GM12878 (cell line): ENCODE measurements at regions not wholly inside any gene's neighbourhood (a gene's known extent, or its start where the extent isn't known, plus 50 kb on each side); places are given as distances from the start of the nearest gene placed in this dataset.

Source experiments
- ATAC-seq: fragments of 200-7000 bp; cut with Tn5 transposase; 3 replicates; pipeline ENCODE4 v1.9.1; 2020; ENCODE audit warnings: mild to moderate bottlenecking, moderate library complexity
- BruUV-seq: library from RNA; stranded (reverse); fragments of 400-500 nt; replicated peaks from 2 replicates; lab custom pipeline; 2021; lab: Mats Ljungman, UMichigan
- CTCF ChIA-PET: fragments of 300-600 bp; sonication (Branson Sonifier 250); formaldehyde crosslinking; extraction: SDS; loops from one replicate; lab custom pipeline; 2021; ENCODE audit warnings: inconsistent platforms; lab: Yijun Ruan, JAX
- POLR2A ChIA-PET: fragments of 350-600 bp; formaldehyde crosslinking; extraction: SDS; loops from one replicate; lab custom pipeline; 2021; ENCODE audit warnings: inconsistent platforms; lab: Charles Lee
- RAD21 ChIA-PET: fragments of 300-600 bp; sonication (Branson Sonifier 250); formaldehyde crosslinking; loops from one replicate; lab custom pipeline; 2023; ENCODE audit warnings: antibody characterized with exemption; ENCODE audit not compliant: unreplicated experiment; lab: Charles Lee
- SMC1A ChIA-PET: fragments of 300-600 bp; sonication (Branson Sonifier 250); formaldehyde crosslinking; loops from one replicate; lab custom pipeline; 2023; ENCODE audit not compliant: unreplicated experiment, uncharacterized antibody; lab: Charles Lee
- DNase-seq: peaks from one replicate; pipeline ENCODE4 v3.0.0-alpha.2; 2011; ENCODE audit warnings: low read depth, low spot score
- FAIRE-seq: peaks from 3 replicates; lab custom pipeline; 2011; peaks lifted over from hg19 to GRCh38; lab: Jason Lieb, UNC
- H2AFZ ChIP-seq: 2 replicates; pipeline ENCODE4 v1.6.0; 2011; ENCODE audit warnings: low read depth, low read length, control low read depth; ENCODE audit not compliant: control insufficient read depth
- H3K27ac ChIP-seq: 2 replicates; pipeline ENCODE4 v1.5.1; 2011; ENCODE audit warnings: control low read depth; ENCODE audit not compliant: control insufficient read depth, insufficient read depth
- H3K27me3 ChIP-seq, 2 experiments: replicated peaks in 1 of 2; 2 replicates each; pipeline versions ENCODE4 v1.6.0 to v1.6.1; 2011; ENCODE audit warnings: low read length in 1 of 2; ENCODE audit not compliant: control insufficient read depth in 2 of 2, insufficient read depth in 2 of 2
- H3K36me3 ChIP-seq, 2 experiments: 2 replicates each; pipeline ENCODE4 v1.5.1; 2011; ENCODE audit warnings: low read length in 1 of 2; ENCODE audit not compliant: control insufficient read depth in 2 of 2, insufficient read depth in 2 of 2
- H3K4me1 ChIP-seq: 2 replicates; pipeline ENCODE4 v1.6.1; 2011; ENCODE audit warnings: mild to moderate bottlenecking, low read length, moderate library complexity, mixed read lengths; ENCODE audit not compliant: control insufficient read depth, insufficient read depth
- H3K4me2 ChIP-seq: 2 replicates; pipeline ENCODE4 v1.6.0; 2011; ENCODE audit warnings: control low read depth; ENCODE audit not compliant: control insufficient read depth, insufficient read depth
- H3K4me3 ChIP-seq: fragments of 200-600 bp; sonication (generic); 2 replicates; pipeline ENCODE4 v1.5.1; 2016
- H3K79me2 ChIP-seq: 2 replicates; pipeline ENCODE4 v1.6.0; 2011; ENCODE audit warnings: low read length; ENCODE audit not compliant: control insufficient read depth, insufficient read depth
- H3K9ac ChIP-seq: 2 replicates; pipeline ENCODE4 v1.8.0; 2011; ENCODE audit warnings: low read length, control low read depth, mixed read lengths; ENCODE audit not compliant: control insufficient read depth, insufficient read depth
- H3K9me3 ChIP-seq: replicated peaks from 3 replicates; pipeline ENCODE4 v1.5.1; 2011; ENCODE audit warnings: mild to moderate bottlenecking, low read length; ENCODE audit not compliant: control insufficient read depth, insufficient read depth
- H4K20me1 ChIP-seq: 2 replicates; pipeline ENCODE4 v1.6.0; 2011; ENCODE audit not compliant: control insufficient read depth, insufficient read depth
- ATF7 ChIP-seq: fragments of 450-650 bp; IDR thresholded peaks from 2 replicates; pipeline ENCODE4 v1.6.1; 2016; ENCODE audit warnings: low read depth, mild to moderate bottlenecking
- CBFB ChIP-seq: IDR thresholded peaks from 2 replicates; pipeline ENCODE4 v1.6.1; 2016; ENCODE audit warnings: antibody characterized with exemption, low read depth
- CEBPB ChIP-seq, 2 experiments: fragments of 150-350 bp in 1 of 2; IDR thresholded peaks; 2 replicates each; pipeline ENCODE4 v1.6.1; 2012 to 2014; ENCODE audit warnings: low read depth in 2 of 2, low read length in 2 of 2, borderline replicate concordance in 1 of 2, inconsistent platforms in 1 of 2
- CHD4 ChIP-seq: fragments of 200-600 bp; sonication (generic); IDR thresholded peaks from 2 replicates; pipeline ENCODE4 v1.6.1; 2016; ENCODE audit warnings: mild to moderate bottlenecking
- CUX1 ChIP-seq: IDR thresholded peaks from 2 replicates; pipeline ENCODE4 v1.6.1; 2012; ENCODE audit warnings: improper control_type of control experiment, low read depth, low read length; ENCODE audit not compliant: insufficient replicate concordance
- ETV6 ChIP-seq, 2 experiments: fragments of 450-650 bp in 1 of 2; IDR thresholded peaks in 1 of 2; conservative IDR thresholded peaks in 1 of 2; 2 replicates each; pipeline ENCODE4 v1.6.1; 2014; ENCODE audit warnings: antibody characterized with exemption in 1 of 2, borderline replicate concordance in 1 of 2, low read depth in 1 of 2, mild to moderate bottlenecking in 1 of 2, moderate library complexity in 1 of 2
- HDAC6 ChIP-seq: fragments of 200-600 bp; sonication (generic); IDR thresholded peaks from one replicate; pipeline ENCODE4 v1.8.0; 2017; ENCODE audit warnings: antibody characterized with exemption; ENCODE audit not compliant: unreplicated experiment
- MEF2B ChIP-seq: fragments of 450-650 bp; IDR thresholded peaks from 2 replicates; pipeline ENCODE4 v1.6.1; 2018; ENCODE audit warnings: mild to moderate bottlenecking, moderate library complexity; ENCODE audit not compliant: partially characterized antibody, poor library complexity, severe bottlenecking
- MTA3 ChIP-seq: IDR thresholded peaks from 2 replicates; pipeline ENCODE4 v1.6.1; 2012; ENCODE audit warnings: low read length, inconsistent platforms, borderline replicate concordance
- POLR2A ChIP-seq: IDR thresholded peaks from 2 replicates; pipeline ENCODE4 v1.6.1; 2011; ENCODE audit warnings: low read depth, mild to moderate bottlenecking, low read length
- POLR2AphosphoS2 ChIP-seq: IDR thresholded peaks from 2 replicates; pipeline ENCODE4 v1.6.1; 2011; ENCODE audit warnings: low read depth, mild to moderate bottlenecking, low read length, improper control_type of control experiment, moderate library complexity
- RAD21 ChIP-seq: IDR thresholded peaks from 2 replicates; pipeline ENCODE4 v1.6.1; 2011; ENCODE audit warnings: mild to moderate bottlenecking, low read depth, low read length, moderate library complexity; ENCODE audit not compliant: insufficient read depth
- RBBP5 ChIP-seq: fragments of 200-600 bp; sonication (generic); conservative IDR thresholded peaks from 2 replicates; pipeline ENCODE4 v1.6.1; 2016
- SMAD5 ChIP-seq: IDR thresholded peaks from 2 replicates; pipeline ENCODE4 v1.6.1; 2016; ENCODE audit warnings: antibody characterized with exemption, low read depth
- ZBTB11 ChIP-seq: fragments of 450-650 bp; formaldehyde crosslinking; IDR thresholded peaks from 2 replicates; pipeline ENCODE4 v1.5.0; 2022; ENCODE audit warnings: mild to moderate bottlenecking, missing genetic modification characterization
- WGBS: methylation state at CpG from one replicate; pipeline ENCODE4 v1.1.6; 2016; ENCODE audit warnings: low lambda C conversion rate; ENCODE audit not compliant: insufficient replicate concordance, insufficient coverage; ENCODE audit errors: missing lambda C conversion rate; 5-methylcytosine and 5-hydroxymethylcytosine counted together
- in situ Hi-C: fragments of 300-500 bp; cut with MboI; formaldehyde crosslinking; loops from 9 replicates; pipeline ENCODE4 v1.14.3; 2018; ENCODE audit warnings: mixed read lengths
- intact Hi-C: fragments of 100-400 bp; cut with micrococcal nuclease; formaldehyde crosslinking; loops from one replicate; pipeline ENCODE4 v1.14.2; 2022; ENCODE audit not compliant: unreplicated experiment

GRCh38 chr18:76051396-76052226 is 443.4 kb downstream of the ZNF516 start:
- H3K27me3 ChIP-seq, result no peaks in the 10 kb centered on the region
- no peak overlapping the region for H2AFZ ChIP-seq
- H3K27ac ChIP-seq, result no peak overlapping the region
- 45% methylated on average over 14 of the region's 14 CpGs for WGBS
- ChIA-PET SMC1A (no interaction called here), POLR2A (no interaction called here), RAD21 (no interaction called here), CTCF (no interaction called here)
- H3K79me2 ChIP-seq, result no peaks in the 10 kb centered on the region
- no peaks in the 10 kb centered on the region for H3K9me3 ChIP-seq
- H3K4me3 ChIP-seq, result no peak overlapping the region
- no peak overlapping the region for H3K9ac ChIP-seq
- intact Hi-C loops, result no loop called here
- H4K20me1 ChIP-seq, result no peaks in the 10 kb centered on the region
- no peak for ATAC-seq
- no peaks in the 10 kb centered on the region for H3K4me1 ChIP-seq
- no peak for DNase-seq
- FAIRE-seq, result no peak
- H3K4me2 ChIP-seq, result no peak overlapping the region
- no peaks in the 10 kb centered on the region for H3K36me3 ChIP-seq
- in situ Hi-C loops, result no loop called here
- no TSS peak for BruUV-seq
- TF ChIP-seq ATF7 (no peak), CEBPB (IDR thresholded peaks at IDR 0.05; ENCODE audit: borderline replicate concordance in 1 of 2, low read depth in 2 of 2, low read length in 2 of 2) (no peak), ZBTB11 (CRISPR knock-in tag) (no peak), RBBP5 (no peak), POLR2A (no peak), SMAD5 (no peak), RAD21 (no peak), CUX1 (no peak), ETV6 (conservative IDR thresholded peaks at IDR 0.05 in 1 of 2, IDR thresholded peaks at IDR 0.05 in 1 of 2; ENCODE audit: borderline replicate concordance in 1 of 2, low read depth in 1 of 2) (no peak), MEF2B (no peak), POLR2AphosphoS2 (no peak), MTA3 (no peak), CBFB (no peak), HDAC6 (no peak), CHD4 (no peak)
